Keratinocyte (primary cell): ENCODE measurements at regions not wholly inside any gene's neighbourhood (a gene's known extent, or its start where the extent isn't known, plus 50 kb on each side); places are given as distances from the start of the nearest gene placed in this dataset.

Experiments used
- CTCF ChIP-seq, 3 experiments: IDR thresholded peaks in 1 of 3; conservative IDR thresholded peaks in 1 of 3; optimal IDR thresholded peaks in 1 of 3; 2 replicates in 2 of 3; 3 replicates in 1 of 3; pipeline versions ENCODE3 to v1.5.1; 2011; ENCODE audit warnings: low read length in 3 of 3, mild to moderate bottlenecking in 3 of 3, moderate library complexity in 2 of 3, control low read depth in 1 of 3, inconsistent platforms in 1 of 3; ENCODE audit not compliant: insufficient read depth in 2 of 3; ENCODE audit errors: extremely low read depth in 1 of 3
- EZH2 ChIP-seq: IDR thresholded peaks from one replicate; pipeline ENCODE4 v1.6.1; 2012; ENCODE audit warnings: inconsistent platforms, mild to moderate bottlenecking, low read length, moderate library complexity

- TF ChIP-seq CTCF (optimal IDR thresholded peaks at IDR 0.05 in 1 of 3, IDR thresholded peaks at IDR 0.05 in 1 of 3, conservative IDR thresholded peaks at IDR 0.05 in 1 of 3; ENCODE audit: extremely low read depth in 1 of 3, insufficient read depth in 2 of 3, low read length in 3 of 3), result no peak
- no peak for TF ChIP-seq EZH2
Observed at GRCh38 chr14:89085737-89086382, 261.4 kb downstream of the TTC8 start.
